Inferior parietal cortex (tissue), 1 donor: ENCODE measurements at regions not wholly inside any gene's neighbourhood (a gene's known extent, or its start where the extent isn't known, plus 50 kb on each side); places are given as distances from the start of the nearest gene placed in this dataset.

Experiments used
- DNase-seq: peaks from one replicate; pipeline ENCODE4 v3.0.0-alpha.2; 2016; ENCODE audit errors: extremely low spot score

- DNase-seq, result no peak
These were observed 828.3 kb upstream of the TMEM132C start for GRCh38 chr12:127438512-127439244.

GRCh38 chr12:127445581-127446139 lies 821.3 kb upstream of the TMEM132C start:
- no peak for DNase-seq

- no peak for DNase-seq
These were observed 818.1 kb upstream of the TMEM132C start for GRCh38 chr12:127448906-127449305.

DNA sequence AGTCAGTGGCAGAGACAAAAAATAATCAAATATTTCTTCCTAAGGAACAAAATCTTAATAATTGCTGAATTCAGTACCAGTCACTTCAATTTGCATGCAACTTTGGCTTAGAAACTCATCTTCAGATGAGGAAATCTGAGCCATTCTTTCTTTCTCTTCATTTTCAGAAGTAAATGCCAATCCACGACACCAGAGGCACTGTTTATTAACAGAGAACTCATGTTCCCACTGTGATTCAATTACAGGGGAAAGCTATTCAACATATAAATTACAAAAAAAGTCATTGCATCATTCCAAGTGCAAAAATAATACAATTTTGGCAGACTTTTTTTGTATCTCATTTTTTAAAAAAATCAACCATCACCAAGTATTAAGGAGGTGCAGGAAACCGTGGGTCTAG lies 816.1 kb upstream of the TMEM132C start:
- no peak for DNase-seq

DNA sequence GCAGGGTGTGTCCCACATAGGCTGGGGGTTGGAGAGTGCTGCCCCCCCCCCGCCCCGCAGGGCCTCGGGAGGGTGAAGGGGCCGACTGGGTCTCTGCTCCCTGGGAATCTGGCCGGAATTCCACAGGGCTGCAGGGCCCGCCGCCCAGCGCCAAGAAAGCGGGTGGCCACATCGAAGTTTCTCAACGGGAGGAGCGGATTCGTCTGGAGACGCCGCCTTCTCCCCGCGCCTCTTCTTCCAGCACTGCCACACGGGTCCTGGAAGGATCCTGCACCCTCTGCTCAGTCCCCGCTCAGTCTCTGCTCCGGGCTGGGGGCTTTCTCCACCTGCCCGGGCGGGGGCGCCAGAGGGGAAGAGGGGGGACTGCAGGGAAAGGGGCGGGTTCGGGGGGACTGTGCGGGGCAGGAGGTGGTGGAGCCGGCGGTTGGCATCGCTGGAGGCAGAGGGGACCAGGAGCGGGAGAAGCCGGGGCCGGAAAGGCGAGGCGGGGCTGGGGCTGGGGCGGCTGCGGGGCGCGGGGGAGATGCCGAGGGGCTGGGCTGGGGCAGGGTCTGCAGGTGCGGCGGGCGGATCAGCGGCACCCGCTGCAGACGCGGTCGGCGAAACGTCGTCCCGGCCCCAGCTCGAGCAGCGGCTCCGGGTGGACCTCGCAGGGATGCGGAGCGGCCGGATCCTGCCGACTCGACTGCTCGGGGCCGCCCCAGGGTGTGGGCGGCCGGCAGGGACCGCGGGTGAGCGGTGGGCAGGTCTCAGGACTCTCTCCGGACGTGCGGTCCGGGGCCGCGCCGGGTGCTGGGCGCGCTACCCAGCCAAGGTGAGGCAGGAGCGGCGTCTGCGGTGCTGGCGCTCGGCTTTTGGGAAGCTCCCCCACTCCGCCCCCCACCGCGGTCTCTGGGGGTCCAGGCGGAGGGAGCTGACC lies 811.4 kb upstream of the TMEM132C start:
- no peak for DNase-seq

- no peak for DNase-seq
These were observed 809.2 kb upstream of the TMEM132C start for GRCh38 chr12:127457726-127458125.

DNA sequence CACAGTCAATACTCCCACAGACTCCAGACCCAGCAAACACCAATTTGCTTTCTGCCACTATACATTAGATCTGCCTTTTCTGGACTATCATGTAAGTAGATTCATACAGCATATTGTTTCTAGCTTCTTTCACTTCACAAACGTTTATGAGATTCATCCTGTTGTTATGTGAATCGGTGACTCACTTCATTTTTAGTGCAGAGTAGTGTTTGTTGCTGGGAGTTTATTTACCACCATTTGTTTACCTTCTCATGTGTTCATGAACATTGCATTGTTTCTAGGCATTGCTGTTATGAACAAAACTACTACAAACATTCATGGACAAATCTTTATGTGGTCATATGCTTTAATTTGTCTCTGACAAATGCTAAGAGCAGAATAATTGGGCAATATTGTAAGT lies 807.8 kb upstream of the TMEM132C start:
- DNase-seq, result no peak

DNA sequence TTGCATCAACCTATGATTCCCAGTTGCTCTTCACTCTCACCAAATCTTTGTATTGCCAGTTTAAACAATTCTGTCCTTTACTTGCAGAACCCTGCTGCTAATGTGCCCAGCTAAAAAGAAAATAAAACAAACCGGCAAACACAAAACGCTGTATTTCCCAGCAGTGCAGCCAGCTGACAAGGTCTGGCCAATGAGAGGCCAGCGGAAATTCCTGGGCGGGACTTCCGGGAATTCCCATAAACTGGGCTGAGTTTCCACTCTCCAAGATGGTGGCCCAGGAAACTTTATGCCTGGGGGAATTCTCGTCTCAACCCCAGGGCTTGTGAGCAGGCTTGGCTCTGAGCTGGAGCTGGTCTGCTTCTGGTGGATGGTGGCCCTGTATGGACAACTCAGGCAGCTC lies 807.3 kb upstream of the TMEM132C start:
- DNase-seq, result no peak

DNA sequence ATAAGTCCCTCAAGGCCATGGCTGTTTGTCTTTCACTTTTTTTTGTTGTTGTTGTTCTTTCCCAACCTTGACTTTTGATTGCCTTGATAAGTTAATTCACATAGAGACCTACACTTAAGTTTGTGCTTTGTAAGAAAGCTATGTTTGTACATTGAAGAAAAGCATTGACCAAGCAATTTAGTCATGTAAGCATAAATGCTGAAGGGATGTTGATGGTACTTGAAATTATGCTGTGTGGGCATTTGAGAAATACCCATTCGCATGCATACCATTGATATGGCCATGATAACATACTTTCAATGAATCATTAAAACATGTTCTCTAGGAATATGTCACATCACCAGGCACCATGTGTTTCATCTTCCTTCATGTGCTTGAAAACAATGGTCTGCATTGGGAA lies 803.7 kb upstream of the TMEM132C start:
- DNase-seq, result no peak

DNA sequence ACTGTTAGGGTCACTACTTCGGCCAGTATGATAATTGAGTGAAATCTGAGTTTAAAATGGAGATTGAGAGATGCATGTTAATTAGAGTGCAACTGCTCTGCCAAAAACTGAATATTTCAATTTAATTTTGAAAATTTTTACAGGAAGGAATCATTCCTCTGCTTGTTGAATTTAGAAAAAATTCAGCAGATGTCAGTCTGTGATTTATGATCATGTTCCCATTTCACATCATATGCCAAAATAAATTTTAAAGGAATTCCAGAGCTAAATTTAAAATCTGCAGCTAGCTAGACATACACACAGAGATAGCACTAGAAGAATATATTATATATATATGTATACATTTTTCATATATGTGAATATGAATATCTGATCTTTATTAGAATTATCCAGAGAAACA lies 797.6 kb upstream of the TMEM132C start:
- no peak for DNase-seq

- DNase-seq, result no peak
These were observed 793.2 kb upstream of the TMEM132C start for GRCh38 chr12:127473766-127474165.

GRCh38 chr12:127479256-127479655 lies 787.7 kb upstream of the TMEM132C start:
- no peak for DNase-seq

GRCh38 chr12:127480775-127481314 lies 786.1 kb upstream of the TMEM132C start:
- DNase-seq, result no peak

- DNase-seq, result no peak
These were observed 784.0 kb upstream of the TMEM132C start for GRCh38 chr12:127482950-127483349.

- DNase-seq, result no peak
These were observed 781.4 kb upstream of the TMEM132C start for GRCh38 chr12:127485528-127485927.

- no peak for DNase-seq
These were observed 779.9 kb upstream of the TMEM132C start for GRCh38 chr12:127487031-127487430.

DNA sequence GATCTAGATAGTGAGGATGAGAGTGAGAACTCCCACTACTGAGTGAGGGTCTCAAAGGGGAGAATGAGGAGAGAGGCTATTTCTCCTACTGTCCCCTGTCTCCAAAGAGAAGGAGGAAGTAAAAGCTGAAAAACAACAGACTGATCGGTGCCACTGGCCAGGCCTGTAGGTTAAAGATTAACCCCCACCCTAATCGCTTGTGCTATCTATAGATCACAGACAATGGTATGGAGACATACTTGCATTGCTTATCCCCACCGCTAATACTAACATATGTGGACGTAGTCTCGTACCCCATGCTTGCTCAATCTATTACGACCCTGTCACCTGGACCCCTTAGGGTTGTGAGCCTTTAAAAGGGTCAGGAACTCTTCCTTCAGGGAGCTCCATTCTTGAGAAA lies 777.9 kb upstream of the TMEM132C start:
- DNase-seq, result no peak

- no peak for DNase-seq
These were observed 771.7 kb upstream of the TMEM132C start for GRCh38 chr12:127494961-127495915.

DNA sequence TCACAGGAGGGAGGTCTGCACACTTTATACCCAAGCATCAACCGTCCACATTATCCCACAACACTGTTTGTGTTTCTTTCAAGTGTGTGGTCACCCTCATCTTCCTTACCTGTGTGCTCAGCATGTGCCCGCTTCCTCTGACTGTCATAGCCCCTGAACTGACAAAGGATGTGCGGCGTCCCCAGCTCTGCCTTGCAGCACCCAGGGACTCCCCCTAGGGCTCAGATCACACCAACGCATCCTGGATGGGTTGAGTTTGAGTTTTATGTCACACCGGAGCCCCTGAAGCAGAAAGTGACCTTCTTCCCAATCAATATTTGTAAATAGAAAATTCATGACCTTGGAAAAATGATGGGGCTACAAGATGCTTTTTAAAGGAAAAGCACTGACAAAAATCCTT lies 770.7 kb upstream of the TMEM132C start:
- no peak for DNase-seq

GRCh38 chr12:127500512-127501035 lies 766.4 kb upstream of the TMEM132C start:
- no peak for DNase-seq

DNA sequence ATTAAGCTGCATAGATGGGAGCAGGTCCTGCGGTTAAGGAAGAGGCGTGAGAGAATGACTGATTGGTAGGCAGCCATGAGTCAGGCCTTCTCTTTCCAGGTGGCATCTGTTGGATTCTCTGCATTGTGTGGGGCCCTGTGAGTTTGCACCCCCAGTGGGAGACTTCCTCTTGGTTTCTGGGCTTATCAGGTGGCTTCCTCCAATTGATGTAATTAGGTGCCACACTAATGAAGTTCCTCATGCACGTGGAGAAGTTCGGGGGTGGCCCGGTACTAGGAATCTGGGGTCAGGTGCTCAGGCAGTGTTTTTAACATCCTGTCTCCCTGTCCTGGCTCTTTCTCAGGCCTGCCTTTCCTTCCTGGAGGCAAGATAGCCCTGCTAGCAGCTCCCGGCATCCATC lies 765.1 kb upstream of the TMEM132C start:
- DNase-seq, result no peak
